CD14-positive monocyte (primary cell): ENCODE measurements at regions not wholly inside any gene's neighbourhood (a gene's known extent, or its start where the extent isn't known, plus 50 kb on each side); places are given as distances from the start of the nearest gene placed in this dataset.

Experiments
- DNase-seq, 3 donors: peaks; one replicate each; pipeline ENCODE4 v3.0.0-alpha.2; 2011 to 2022
- H2AFZ ChIP-seq: 2 replicates; pipeline ENCODE4 v1.6.0; 2012; ENCODE audit warnings: mild to moderate bottlenecking, low read depth, low read length, inconsistent platforms; ENCODE audit not compliant: insufficient read depth, poor library complexity, severe bottlenecking
- H3K27ac ChIP-seq, 2 donors: 1 replicate in 1 of 2; 2 replicates in 1 of 2; pipeline ENCODE4 v1.5.1; 2012 to 2013; ENCODE audit warnings: low read length in 2 of 2, control low read depth in 1 of 2, inconsistent platforms in 1 of 2, low read depth in 1 of 2, mild to moderate bottlenecking in 1 of 2
- H3K27me3 ChIP-seq, 2 donors: one replicate each; pipeline versions ENCODE4 v1.6.0 to v1.6.1; 2011 to 2013; ENCODE audit warnings: low read length in 2 of 2; ENCODE audit not compliant: control insufficient read depth in 2 of 2, insufficient read depth in 2 of 2
- H3K36me3 ChIP-seq, 2 donors: replicated peaks in 1 of 2; 1 replicate in 1 of 2; 2 replicates in 1 of 2; pipeline versions ENCODE4 v1.5.1 to v1.6.1; 2012 to 2013; ENCODE audit warnings: low read length in 2 of 2, control low read depth in 1 of 2, inconsistent platforms in 1 of 2, mild to moderate bottlenecking in 1 of 2; ENCODE audit not compliant: insufficient read depth in 2 of 2, control insufficient read depth in 1 of 2
- H3K4me1 ChIP-seq, 2 donors: 1 replicate in 1 of 2; 2 replicates in 1 of 2; pipeline versions ENCODE4 v1.5.1 to v1.6.1; 2012 to 2013; ENCODE audit warnings: low read length in 2 of 2, control low read depth in 1 of 2, inconsistent platforms in 1 of 2, mild to moderate bottlenecking in 1 of 2, moderate library complexity in 1 of 2; ENCODE audit not compliant: insufficient read depth in 2 of 2, control insufficient read depth in 1 of 2
- H3K4me2 ChIP-seq: replicated peaks from 2 replicates; pipeline ENCODE3; 2012; ENCODE audit warnings: low read length, moderate library complexity, mild to moderate bottlenecking; ENCODE audit not compliant: poor library complexity, severe bottlenecking; ENCODE audit errors: extremely low read depth
- H3K4me3 ChIP-seq, 3 experiments: fragments of 200-600 bp in 1 of 3; sonication (generic) in 1 of 3; replicated peaks in 1 of 3; 1 replicate in 2 of 3; 2 replicates in 1 of 3; pipeline ENCODE4 v1.5.1; 2011 to 2013; ENCODE audit warnings: low read length in 3 of 3, mild to moderate bottlenecking in 3 of 3, control low read depth in 2 of 3, low read depth in 2 of 3, inconsistent platforms in 1 of 3, moderate library complexity in 1 of 3
- H3K79me2 ChIP-seq: 2 replicates; pipeline ENCODE4 v1.6.0; 2012; ENCODE audit warnings: mild to moderate bottlenecking, control low read depth, inconsistent platforms, low read length, moderate library complexity; ENCODE audit not compliant: insufficient read depth
- H3K9ac ChIP-seq: 2 replicates; pipeline ENCODE4 v1.6.0; 2017; ENCODE audit warnings: low read length, mild to moderate bottlenecking; ENCODE audit not compliant: insufficient read depth, poor library complexity, severe bottlenecking
- H3K9me3 ChIP-seq, 2 donors: replicated peaks in 1 of 2; 1 replicate in 1 of 2; 2 replicates in 1 of 2; pipeline versions ENCODE4 v1.5.1 to v1.6.1; 2012 to 2013; ENCODE audit warnings: low read length in 2 of 2, control low read depth in 1 of 2; ENCODE audit not compliant: control insufficient read depth in 1 of 2, insufficient read depth in 1 of 2
- H4K20me1 ChIP-seq: 2 replicates; pipeline ENCODE4 v1.6.0; 2012; ENCODE audit warnings: mild to moderate bottlenecking, low read length, control low read depth, moderate library complexity; ENCODE audit not compliant: insufficient read depth
- H3K27ac Mint-ChIP-seq, 7 donors: one replicate each; pipeline ENCODE4 v1.8.0; 2020; ENCODE audit warnings: mild to moderate bottlenecking in 7 of 7, mixed read lengths in 7 of 7, moderate library complexity in 6 of 7, inconsistent platforms in 2 of 7
- H3K27me3 Mint-ChIP-seq, 3 donors: one replicate each; pipeline ENCODE4 v1.8.0; 2021 to 2022; ENCODE audit warnings: low read depth in 3 of 3, mild to moderate bottlenecking in 3 of 3, mixed read lengths in 3 of 3, moderate library complexity in 3 of 3, inconsistent platforms in 1 of 3
- H3K36me3 Mint-ChIP-seq, 2 donors: one replicate each; pipeline ENCODE4 v1.8.0; 2020; ENCODE audit warnings: mixed read lengths in 2 of 2, inconsistent platforms in 1 of 2, mild to moderate bottlenecking in 1 of 2
- H3K4me1 Mint-ChIP-seq: one replicate; pipeline ENCODE4 v1.8.0; 2020; ENCODE audit warnings: mild to moderate bottlenecking, mixed read lengths
- H3K4me3 Mint-ChIP-seq, 2 donors: one replicate each; pipeline ENCODE4 v1.8.0; 2020; ENCODE audit warnings: mild to moderate bottlenecking in 2 of 2, mixed read lengths in 2 of 2, moderate library complexity in 1 of 2
- H3K9me3 Mint-ChIP-seq, 7 donors: one replicate each; pipeline ENCODE4 v1.8.0; 2020 to 2022; ENCODE audit warnings: mixed read lengths in 7 of 7, mild to moderate bottlenecking in 6 of 7, moderate library complexity in 6 of 7, inconsistent platforms in 2 of 7
- CTCF ChIP-seq: fragments of 200-600 bp; IDR thresholded peaks from one replicate; pipeline ENCODE4 v1.8.0; 2022; ENCODE audit warnings: antibody characterized with exemption, mild to moderate bottlenecking
- WGBS: methylation state at CpG from one replicate; pipeline ENCODE4 v1.1.5; 2013; ENCODE audit warnings: missing lambda C conversion rate; ENCODE audit not compliant: insufficient coverage; 5-methylcytosine and 5-hydroxymethylcytosine counted together
- intact Hi-C, 2 donors: fragments of 100-400 bp; cut with micrococcal nuclease; formaldehyde crosslinking; loops; one replicate each; pipeline versions ENCODE4 v1.15.0 to v1.15.1; 2023

- H3K27ac Mint-ChIP-seq = no peak overlapping the region
- intact Hi-C loops = no loop called here
- H3K4me3 ChIP-seq = no peak overlapping the region
- TF ChIP-seq CTCF = no peak
- no peak overlapping the region for H3K27ac ChIP-seq
- H3K9me3 Mint-ChIP-seq = peaks cover 0 to 10% (median 2%) of the 10 kb centered on the region in 7 donors
- H3K4me1 Mint-ChIP-seq = no peaks in the 10 kb centered on the region
- WGBS = 80% methylated on average over 1 of the region's 3 CpGs
- no peaks in the 10 kb centered on the region for H3K36me3 Mint-ChIP-seq
- peaks cover 0 to 3% of the 10 kb centered on the region in 2 donors for H3K27me3 ChIP-seq
- H3K9me3 ChIP-seq = no peaks in the 10 kb centered on the region
- H3K9ac ChIP-seq = no peak overlapping the region
- no peaks in the 10 kb centered on the region for H3K36me3 ChIP-seq
- H3K4me2 ChIP-seq = no peak overlapping the region
- no peaks in the 10 kb centered on the region for H3K79me2 ChIP-seq
- no peak overlapping the region for H3K4me3 Mint-ChIP-seq
- no peaks in the 10 kb centered on the region for H3K4me1 ChIP-seq
- no peaks in the 10 kb centered on the region for H4K20me1 ChIP-seq
- H3K27me3 Mint-ChIP-seq = peaks cover 4 to 9% (median 6%) of the 10 kb centered on the region in 3 donors
- no peak overlapping the region for H2AFZ ChIP-seq
- no peak for DNase-seq
These were observed 127.2 kb downstream of the SHANK2 start for GRCh38 chr11:71125150-71125549.

GRCh38 chr11:71124127-71124526 lies 128.2 kb downstream of the SHANK2 start:
- Histone ChIP-seq H3K79me2 (no peaks in the 10 kb centered on the region), H3K4me1 (no peaks in the 10 kb centered on the region), H3K27ac (no peak overlapping the region), H2AFZ (no peak overlapping the region), H4K20me1 (no peaks in the 10 kb centered on the region), H3K9ac (no peak overlapping the region), H3K36me3 (no peaks in the 10 kb centered on the region), H3K4me2 (no peak overlapping the region), H3K9me3 (no peaks in the 10 kb centered on the region), H3K4me3 (no peak overlapping the region), H3K27me3 (peaks cover 0 to 3% of the 10 kb centered on the region in 2 donors)
- peaks cover 0 to 10% (median 2%) of the 10 kb centered on the region in 7 donors for H3K9me3 Mint-ChIP-seq
- DNase-seq = no peak
- no peak overlapping the region for H3K27ac Mint-ChIP-seq
- H3K36me3 Mint-ChIP-seq = no peaks in the 10 kb centered on the region
- H3K27me3 Mint-ChIP-seq = peaks cover 8 to 9% (median 9%) of the 10 kb centered on the region in 3 donors
- no peaks in the 10 kb centered on the region for H3K4me1 Mint-ChIP-seq
- intact Hi-C loops = no loop called here
- 80% methylated on average over 1 of the region's 2 CpGs for WGBS
- H3K4me3 Mint-ChIP-seq = no peak overlapping the region
- no peak for TF ChIP-seq CTCF
